ENCODE measurements at regions not wholly inside any gene's neighbourhood (a gene's known extent, or its start where the extent isn't known, plus 50 kb on each side); places are given as distances from the start of the nearest gene placed in this dataset.

DNA sequence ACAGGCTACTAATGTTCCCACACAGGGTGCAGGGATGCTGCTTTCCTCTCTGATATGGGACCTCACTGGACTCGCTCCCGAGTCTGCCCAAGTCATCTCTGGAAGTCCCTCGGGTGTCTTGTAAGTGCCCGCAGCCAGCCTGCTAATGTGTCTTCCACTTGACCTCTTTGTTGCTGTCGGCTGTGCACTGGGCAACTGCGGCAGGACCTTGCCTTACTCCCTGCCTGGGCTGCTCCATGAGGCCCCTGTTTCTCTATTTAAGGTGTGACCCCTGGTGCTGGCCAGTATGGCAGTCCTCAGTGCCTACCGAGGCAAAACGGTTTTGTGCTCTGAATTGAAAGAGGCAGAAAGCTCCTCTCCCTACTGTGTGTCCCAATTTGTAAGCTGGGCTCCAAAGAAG, 88.8 kb upstream of the DUSP5 start:
- Mint-ChIP-seq H3K27me3 (ENCODE audit: unreplicated experiment) (no peaks in the 10 kb centered on the region), H3K9me3 (ENCODE audit: unreplicated experiment) (no peaks in the 10 kb centered on the region), H3K4me1 (ENCODE audit: unreplicated experiment) (peaks cover 72% of the 10 kb centered on the region), H3K4me3 (ENCODE audit: unreplicated experiment) (no peak overlapping the region), H3K27ac (ENCODE audit: unreplicated experiment) (peak overlapping the region; percentile 63), H3K36me3 (ENCODE audit: unreplicated experiment) (no peaks in the 10 kb centered on the region)
- TF ChIP-seq, protein P1, sequence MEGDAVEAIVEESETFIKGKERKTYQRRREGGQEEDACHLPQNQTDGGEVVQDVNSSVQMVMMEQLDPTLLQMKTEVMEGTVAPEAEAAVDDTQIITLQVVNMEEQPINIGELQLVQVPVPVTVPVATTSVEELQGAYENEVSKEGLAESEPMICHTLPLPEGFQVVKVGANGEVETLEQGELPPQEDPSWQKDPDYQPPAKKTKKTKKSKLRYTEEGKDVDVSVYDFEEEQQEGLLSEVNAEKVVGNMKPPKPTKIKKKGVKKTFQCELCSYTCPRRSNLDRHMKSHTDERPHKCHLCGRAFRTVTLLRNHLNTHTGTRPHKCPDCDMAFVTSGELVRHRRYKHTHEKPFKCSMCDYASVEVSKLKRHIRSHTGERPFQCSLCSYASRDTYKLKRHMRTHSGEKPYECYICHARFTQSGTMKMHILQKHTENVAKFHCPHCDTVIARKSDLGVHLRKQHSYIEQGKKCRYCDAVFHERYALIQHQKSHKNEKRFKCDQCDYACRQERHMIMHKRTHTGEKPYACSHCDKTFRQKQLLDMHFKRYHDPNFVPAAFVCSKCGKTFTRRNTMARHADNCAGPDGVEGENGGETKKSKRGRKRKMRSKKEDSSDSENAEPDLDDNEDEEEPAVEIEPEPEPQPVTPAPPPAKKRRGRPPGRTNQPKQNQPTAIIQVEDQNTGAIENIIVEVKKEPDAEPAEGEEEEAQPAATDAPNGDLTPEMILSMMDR (IDR thresholded peaks at IDR 0.05), result no peak
- DNase-seq (ENCODE audit: extremely low spot score, unreplicated experiment), result no peak

DNA sequence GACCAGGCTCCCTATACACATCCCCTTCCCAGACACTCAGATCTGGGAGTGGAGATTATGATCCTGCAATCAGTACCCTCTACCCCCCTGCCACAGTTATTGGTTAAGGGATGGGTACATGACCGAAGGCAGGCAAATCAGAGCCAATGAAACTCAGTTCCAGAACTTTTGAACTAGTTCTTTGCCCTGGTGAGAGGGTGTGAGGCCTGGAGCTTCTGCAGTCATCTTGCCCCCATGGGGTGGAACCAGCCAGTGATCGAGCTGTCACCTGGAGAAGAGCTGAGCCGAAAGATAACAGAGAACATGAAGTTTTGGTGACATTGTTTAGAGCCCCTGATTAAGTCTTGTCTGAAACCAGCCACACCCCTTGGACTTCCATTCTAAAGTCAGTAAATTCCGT, 88.2 kb upstream of the DUSP5 start:
- Mint-ChIP-seq H3K36me3 (ENCODE audit: unreplicated experiment) (no peaks in the 10 kb centered on the region), H3K4me3 (ENCODE audit: unreplicated experiment) (no peak overlapping the region), H3K27me3 (ENCODE audit: unreplicated experiment) (no peaks in the 10 kb centered on the region), H3K9me3 (ENCODE audit: unreplicated experiment) (no peaks in the 10 kb centered on the region), H3K27ac (ENCODE audit: unreplicated experiment) (peak overlapping the region; percentile 12), H3K4me1 (ENCODE audit: unreplicated experiment) (peaks cover 78% of the 10 kb centered on the region)
- no peak for DNase-seq (ENCODE audit: extremely low spot score, unreplicated experiment)
- TF ChIP-seq, protein P1 (IDR thresholded peaks at IDR 0.05), result no peak

DNA sequence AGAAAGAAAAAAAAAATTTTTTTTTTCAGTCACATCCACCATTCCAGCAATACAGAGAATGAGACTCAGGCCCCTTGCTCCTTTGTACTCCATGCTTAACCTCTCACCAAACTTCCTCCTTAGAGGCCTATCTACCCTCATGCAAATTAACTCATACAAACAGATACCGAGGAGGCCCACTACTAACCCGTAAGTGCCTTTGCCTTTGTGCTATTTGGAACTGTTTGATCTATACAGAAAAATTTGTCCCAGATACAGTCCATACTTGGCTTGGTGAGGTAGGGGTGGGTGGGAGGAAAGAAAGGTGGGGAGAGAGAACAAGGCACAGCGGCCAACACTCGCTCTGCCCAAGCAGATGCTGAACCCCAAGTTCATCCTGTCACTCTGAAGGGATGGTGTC, 87.8 kb upstream of the DUSP5 start:
- Mint-ChIP-seq H3K4me3 (ENCODE audit: unreplicated experiment) (no peak overlapping the region), H3K4me1 (ENCODE audit: unreplicated experiment) (peaks cover 80% of the 10 kb centered on the region), H3K36me3 (ENCODE audit: unreplicated experiment) (no peaks in the 10 kb centered on the region), H3K27me3 (ENCODE audit: unreplicated experiment) (no peaks in the 10 kb centered on the region), H3K9me3 (ENCODE audit: unreplicated experiment) (no peaks in the 10 kb centered on the region), H3K27ac (ENCODE audit: unreplicated experiment) (peak overlapping the region; percentile 81)
- TF ChIP-seq, protein P1 (IDR thresholded peaks at IDR 0.05), result no peak
- no peak for DNase-seq (ENCODE audit: extremely low spot score, unreplicated experiment)

DNA sequence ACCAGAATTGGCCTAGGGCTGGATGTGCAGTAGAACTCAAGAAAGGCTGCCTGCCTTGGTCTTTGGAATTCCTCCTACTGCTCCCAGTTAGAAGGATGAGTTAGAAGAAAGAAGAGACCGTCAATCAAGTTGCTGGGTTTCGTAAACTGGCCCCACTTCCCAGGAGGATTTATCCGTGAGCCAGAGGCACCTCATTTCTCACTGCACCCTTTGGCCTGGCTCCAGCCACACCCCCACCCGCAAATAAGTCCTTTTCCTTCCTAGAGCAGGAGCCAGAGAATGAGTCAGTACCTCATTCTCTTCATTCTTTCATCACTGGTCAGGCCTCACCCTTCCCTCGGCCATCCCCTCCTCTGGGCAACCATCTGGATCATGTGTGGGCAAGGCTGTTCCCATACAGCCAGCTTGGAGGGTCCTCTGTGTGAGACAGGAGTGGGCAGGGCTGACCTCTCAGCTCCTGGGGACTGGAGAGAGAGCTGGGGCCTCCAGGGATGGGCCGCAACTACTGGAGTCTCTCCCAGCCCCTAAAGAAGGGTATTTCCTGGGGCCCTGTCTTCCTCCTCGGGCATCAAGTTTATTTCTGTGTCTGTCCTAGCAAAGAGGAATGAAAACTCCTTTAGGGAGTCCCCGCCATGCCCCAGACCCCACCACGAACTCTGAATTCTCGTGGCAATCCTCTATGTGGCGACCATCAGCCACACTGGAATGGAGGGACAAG, 87.2 kb upstream of the DUSP5 start:
- H3K4me3 Mint-ChIP-seq (ENCODE audit: unreplicated experiment), result no peak overlapping the region
- no peaks in the 10 kb centered on the region for H3K27me3 Mint-ChIP-seq (ENCODE audit: unreplicated experiment)
- peak; percentile 88 for DNase-seq (ENCODE audit: extremely low spot score, unreplicated experiment)
- no peaks in the 10 kb centered on the region for H3K9me3 Mint-ChIP-seq (ENCODE audit: unreplicated experiment)
- peak overlapping the region; percentile 81 for H3K27ac Mint-ChIP-seq (ENCODE audit: unreplicated experiment)
- H3K36me3 Mint-ChIP-seq (ENCODE audit: unreplicated experiment), result no peaks in the 10 kb centered on the region
- TF ChIP-seq, protein P1 (IDR thresholded peaks at IDR 0.05), result no peak
- peaks cover 83% of the 10 kb centered on the region for H3K4me1 Mint-ChIP-seq (ENCODE audit: unreplicated experiment)

DNA sequence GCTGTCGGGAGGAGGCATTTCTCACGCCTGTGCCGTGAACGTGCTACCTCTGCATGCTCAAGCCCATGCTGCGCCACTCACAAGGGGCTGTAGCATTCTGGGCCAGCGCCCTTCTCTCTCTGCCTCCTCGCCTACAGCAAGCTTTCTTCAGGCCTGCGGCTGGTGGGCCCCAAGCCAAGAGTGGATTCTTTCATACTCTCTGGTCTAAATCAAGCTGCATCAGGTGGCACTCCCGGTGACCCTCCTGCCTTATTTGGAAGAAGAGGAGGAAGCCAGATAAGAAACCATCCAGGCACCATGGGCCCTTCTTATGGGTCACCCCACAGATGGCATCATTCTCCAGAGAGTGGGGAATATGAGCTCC, 86.7 kb upstream of the DUSP5 start:
- Mint-ChIP-seq H3K27ac (ENCODE audit: unreplicated experiment) (peak overlapping the region; percentile 81), H3K9me3 (ENCODE audit: unreplicated experiment) (no peaks in the 10 kb centered on the region), H3K36me3 (ENCODE audit: unreplicated experiment) (no peaks in the 10 kb centered on the region), H3K4me3 (ENCODE audit: unreplicated experiment) (no peak overlapping the region), H3K4me1 (ENCODE audit: unreplicated experiment) (peaks cover 83% of the 10 kb centered on the region), H3K27me3 (ENCODE audit: unreplicated experiment) (no peaks in the 10 kb centered on the region)
- TF ChIP-seq, protein P1 (IDR thresholded peaks at IDR 0.05), result no peak
- no peak for DNase-seq (ENCODE audit: extremely low spot score, unreplicated experiment)
